ENCODE measurements at regions not wholly inside any gene's neighbourhood (a gene's known extent, or its start where the extent isn't known, plus 50 kb on each side); places are given as distances from the start of the nearest gene placed in this dataset.

DNA sequence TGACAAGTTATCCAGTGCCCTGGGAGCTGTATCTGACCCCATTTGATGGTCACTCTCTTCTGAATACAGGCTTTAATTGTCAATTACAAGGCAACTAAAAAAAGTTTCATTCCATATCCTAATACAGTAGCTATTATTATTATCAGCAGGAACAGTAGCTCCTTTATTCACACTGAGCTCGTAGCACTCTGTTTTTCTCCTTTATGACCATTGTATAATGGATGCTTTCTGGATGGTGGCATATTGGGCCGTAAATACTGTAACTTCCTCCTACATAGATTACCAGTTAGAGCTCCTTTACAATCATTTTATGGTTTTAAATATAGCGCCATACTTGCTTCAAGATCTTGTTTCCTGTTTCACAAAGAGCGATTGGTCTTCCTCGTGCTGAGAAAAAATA, 1040.3 kb downstream of the TSN start:
- TF ChIP-seq, protein P1, sequence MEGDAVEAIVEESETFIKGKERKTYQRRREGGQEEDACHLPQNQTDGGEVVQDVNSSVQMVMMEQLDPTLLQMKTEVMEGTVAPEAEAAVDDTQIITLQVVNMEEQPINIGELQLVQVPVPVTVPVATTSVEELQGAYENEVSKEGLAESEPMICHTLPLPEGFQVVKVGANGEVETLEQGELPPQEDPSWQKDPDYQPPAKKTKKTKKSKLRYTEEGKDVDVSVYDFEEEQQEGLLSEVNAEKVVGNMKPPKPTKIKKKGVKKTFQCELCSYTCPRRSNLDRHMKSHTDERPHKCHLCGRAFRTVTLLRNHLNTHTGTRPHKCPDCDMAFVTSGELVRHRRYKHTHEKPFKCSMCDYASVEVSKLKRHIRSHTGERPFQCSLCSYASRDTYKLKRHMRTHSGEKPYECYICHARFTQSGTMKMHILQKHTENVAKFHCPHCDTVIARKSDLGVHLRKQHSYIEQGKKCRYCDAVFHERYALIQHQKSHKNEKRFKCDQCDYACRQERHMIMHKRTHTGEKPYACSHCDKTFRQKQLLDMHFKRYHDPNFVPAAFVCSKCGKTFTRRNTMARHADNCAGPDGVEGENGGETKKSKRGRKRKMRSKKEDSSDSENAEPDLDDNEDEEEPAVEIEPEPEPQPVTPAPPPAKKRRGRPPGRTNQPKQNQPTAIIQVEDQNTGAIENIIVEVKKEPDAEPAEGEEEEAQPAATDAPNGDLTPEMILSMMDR (IDR thresholded peaks at IDR 0.05): no peak
- no peak for TF ChIP-seq POLR2A (IDR thresholded peaks at IDR 0.05)

Measured in gastroesophageal sphincter (tissue), 3 donors.